PC-9 (cell line): ENCODE measurements at regions not wholly inside any gene's neighbourhood (a gene's known extent, or its start where the extent isn't known, plus 50 kb on each side); places are given as distances from the start of the nearest gene placed in this dataset.

ENCODE experiments used
- BruUV-seq: library from RNA; stranded (reverse); fragments of 400-500 nt; replicated peaks from 2 replicates; lab custom pipeline; 2021; lab: Mats Ljungman, UMichigan
- CTCF ChIA-PET: fragments of 300-600 bp; sonication (Branson Sonifier 250); formaldehyde crosslinking; loops from one replicate; lab custom pipeline; 2022; ENCODE audit warnings: antibody characterized with exemption; lab: Charles Lee
- POLR2A ChIA-PET: fragments of 300-600 bp; sonication (Branson Sonifier 250); formaldehyde crosslinking; loops from one replicate; lab custom pipeline; 2022; ENCODE audit warnings: antibody characterized with exemption; ENCODE audit not compliant: unreplicated experiment; lab: Charles Lee
- DNase-seq, 2 experiments: peaks; one replicate each; pipeline versions ENCODE4 v3.0.0 to v3.0.0-alpha.2; 2015 to 2022; ENCODE audit warnings: mixed read lengths in 1 of 2
- H2AFZ ChIP-seq: fragments of 200-600 bp; sonication (generic); 2 replicates; pipeline ENCODE4 v1.8.1; 2017; ENCODE audit warnings: antibody characterized with exemption
- H3F3A ChIP-seq: fragments of 200-600 bp; sonication (generic); 2 replicates; pipeline ENCODE4 v1.8.1; 2017; ENCODE audit warnings: antibody characterized with exemption, mild to moderate bottlenecking, low read depth; ENCODE audit not compliant: insufficient read depth
- H3K27ac ChIP-seq: fragments of 200-600 bp; sonication (generic); 2 replicates; pipeline ENCODE4 v1.6.1; 2016; ENCODE audit warnings: mixed run types
- H3K27me3 ChIP-seq: fragments of 200-600 bp; sonication (generic); 2 replicates; pipeline ENCODE4 v1.6.1; 2016; ENCODE audit warnings: low read depth, mixed run types; ENCODE audit not compliant: insufficient read depth
- H3K36me3 ChIP-seq: fragments of 200-600 bp; sonication (generic); 2 replicates; pipeline ENCODE4 v1.6.1; 2016; ENCODE audit warnings: low read depth, mixed run types
- H3K4me1 ChIP-seq: fragments of 200-600 bp; sonication (generic); replicated peaks from 2 replicates; pipeline ENCODE4 v1.6.1; 2016; ENCODE audit warnings: mixed run types; ENCODE audit not compliant: insufficient read depth
- H3K4me2 ChIP-seq: fragments of 200-600 bp; sonication (generic); 2 replicates; pipeline ENCODE4 v1.6.1; 2017; ENCODE audit warnings: mixed run types
- H3K4me3 ChIP-seq: fragments of 200-600 bp; sonication (generic); 2 replicates; pipeline ENCODE4 v1.6.1; 2016; ENCODE audit warnings: mixed run types
- H3K79me2 ChIP-seq: fragments of 200-600 bp; sonication (generic); 2 replicates; pipeline ENCODE4 v1.6.1; 2017; ENCODE audit warnings: low read depth, mixed run types
- H3K9me2 ChIP-seq: fragments of 200-600 bp; sonication (generic); 2 replicates; pipeline ENCODE4 v1.8.1; 2017; ENCODE audit warnings: mild to moderate bottlenecking; ENCODE audit not compliant: insufficient read depth
- H3K9me3 ChIP-seq: fragments of 200-600 bp; sonication (generic); 2 replicates; pipeline ENCODE4 v1.8.1; 2016; ENCODE audit warnings: low read depth; ENCODE audit not compliant: insufficient read depth
- H4K20me1 ChIP-seq: fragments of 200-600 bp; sonication (generic); 2 replicates; pipeline ENCODE4 v1.8.1; 2017; ENCODE audit not compliant: insufficient read depth
- CTCF ChIP-seq: fragments of 200-600 bp; sonication (generic); conservative IDR thresholded peaks from 2 replicates; pipeline ENCODE4 v1.6.1; 2017; ENCODE audit warnings: mixed run types, antibody characterized with exemption, mild to moderate bottlenecking, moderate library complexity
- EZH2 ChIP-seq: fragments of 200-600 bp; sonication (generic); IDR thresholded peaks from 2 replicates; pipeline ENCODE4 v1.8.0; 2017; ENCODE audit warnings: antibody characterized with exemption, low read depth
- intact Hi-C: fragments of 100-400 bp; cut with micrococcal nuclease; formaldehyde crosslinking; loops from one replicate; pipeline ENCODE4 v1.10.0; 2022; ENCODE audit not compliant: unreplicated experiment

- intact Hi-C loops = no loop called here
- ChIA-PET POLR2A (interaction anchor here (0.6 kb wide), 1 partner anchor 24 kb away, joined by 9 read pairs; no protein-coding TSS in a partner anchor), CTCF (no interaction called here)
- Histone ChIP-seq H3K9me3 (no peaks in the 10 kb centered on the region; the same call in 1 of the 2 replicates), H3K4me2 (peak overlapping the region; percentile 38; the same call in 1 of the 2 replicates), H3K9me2 (no peaks in the 10 kb centered on the region), H3K27ac (peak overlapping the region; percentile 96), H4K20me1 (no peaks in the 10 kb centered on the region), H3K4me1 (peaks cover 51% of the 10 kb centered on the region), H3K36me3 (no peaks in the 10 kb centered on the region; the same call in 1 of the 2 replicates), H3K79me2 (no peaks in the 10 kb centered on the region), H3F3A (peaks cover 30% of the 10 kb centered on the region), H3K27me3 (no peaks in the 10 kb centered on the region), H2AFZ (no peak overlapping the region), H3K4me3 (no peak overlapping the region)
- no TSS peak for BruUV-seq
- TF ChIP-seq EZH2 (no peak), CTCF (no peak)
- DNase-seq = no peak
These were observed 306.4 kb downstream of the KLF5 start for GRCh38 chr13:73365252-73365651.

- Histone ChIP-seq H3K36me3 (no peaks in the 10 kb centered on the region; the same call in 1 of the 2 replicates), H3K27ac (peak overlapping the region; percentile 96), H3K9me3 (no peaks in the 10 kb centered on the region; the same call in 1 of the 2 replicates), H3K4me1 (peaks cover 46% of the 10 kb centered on the region), H3K4me2 (0 out of 2 replicates have a peak overlapping the region, but pooled peaks have one; percentile 38), H3K27me3 (no peaks in the 10 kb centered on the region), H4K20me1 (no peaks in the 10 kb centered on the region), H3K9me2 (no peaks in the 10 kb centered on the region), H3F3A (peaks cover 27% of the 10 kb centered on the region), H2AFZ (no peak overlapping the region), H3K4me3 (no peak overlapping the region), H3K79me2 (no peaks in the 10 kb centered on the region)
- ChIA-PET CTCF (no interaction called here), POLR2A (no interaction called here)
- intact Hi-C loops = no loop called here
- no peak for TF ChIP-seq CTCF
- no peak for TF ChIP-seq EZH2
- DNase-seq = no peak
- no TSS peak for BruUV-seq
These were observed 305.9 kb downstream of the KLF5 start for GRCh38 chr13:73364736-73365135.

DNA sequence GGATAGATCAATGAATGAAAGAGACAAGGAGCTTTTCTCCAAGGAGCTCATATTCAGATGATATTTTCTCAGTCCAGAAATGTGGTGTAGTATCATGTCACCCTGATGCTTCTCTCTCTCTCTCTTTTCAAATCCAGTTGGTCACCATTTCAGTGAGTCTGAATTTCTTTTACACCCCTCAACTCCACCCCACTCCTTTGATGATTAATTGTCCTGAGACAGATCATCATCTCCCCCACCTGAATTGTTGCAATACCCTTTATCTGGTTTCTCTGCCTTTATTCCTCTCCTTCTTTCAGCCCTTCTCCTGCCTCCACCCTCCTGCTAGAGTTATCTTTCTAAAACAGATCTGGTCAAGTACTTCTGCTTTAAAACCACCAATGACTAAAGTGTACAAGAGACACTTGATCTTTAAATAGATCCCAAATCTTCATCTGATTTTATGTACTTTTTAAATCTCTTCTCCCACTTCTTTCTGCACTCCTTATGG lies 299.8 kb downstream of the KLF5 start:
- H3K9me2 ChIP-seq = no peaks in the 10 kb centered on the region
- peaks cover 6% of the 10 kb centered on the region; the same call in 1 of the 2 replicates for H3K4me1 ChIP-seq
- H4K20me1 ChIP-seq = no peaks in the 10 kb centered on the region
- H3K9me3 ChIP-seq = no peaks in the 10 kb centered on the region; the same call in 1 of the 2 replicates
- H3K27me3 ChIP-seq = no peaks in the 10 kb centered on the region
- no peak overlapping the region for H3K4me3 ChIP-seq
- ChIA-PET CTCF (interaction anchor here (0.6 kb wide), 1 partner anchor 210 kb away, joined by 7 read pairs; no protein-coding TSS in a partner anchor), POLR2A (interaction anchor here (0.7 kb wide), 1 partner anchor 184 kb away, joined by 3 read pairs; no protein-coding TSS in a partner anchor)
- no peaks in the 10 kb centered on the region for H3F3A ChIP-seq
- H3K79me2 ChIP-seq = no peaks in the 10 kb centered on the region
- DNase-seq = no peak
- TF ChIP-seq CTCF = no peak
- peak overlapping the region; percentile 25; the same call in 1 of the 2 replicates for H2AFZ ChIP-seq
- no TSS peak for BruUV-seq
- intact Hi-C loops = no loop called here
- H3K36me3 ChIP-seq = no peaks in the 10 kb centered on the region
- H3K4me2 ChIP-seq = no peak overlapping the region
- no peak overlapping the region for H3K27ac ChIP-seq
